ENCODE measurements at regions not wholly inside any gene's neighbourhood (a gene's known extent, or its start where the extent isn't known, plus 50 kb on each side); places are given as distances from the start of the nearest gene placed in this dataset.

DNA sequence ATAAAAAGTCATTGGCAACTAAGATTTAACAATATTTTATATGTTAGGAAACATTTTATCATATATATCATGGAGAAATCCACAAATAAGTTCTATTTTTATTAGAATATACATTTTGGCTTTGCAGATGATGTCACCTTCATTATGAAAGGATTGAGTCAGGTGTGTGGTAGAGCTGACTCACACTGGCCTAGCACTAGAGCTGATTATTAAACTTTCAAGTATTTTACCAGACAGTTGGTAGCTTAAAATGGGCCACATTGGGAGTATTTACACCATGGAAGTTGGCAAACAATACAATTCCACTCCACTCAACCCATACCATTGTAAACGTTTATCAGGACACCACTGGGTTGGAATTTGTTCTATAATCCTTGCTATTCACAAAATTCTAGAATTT lies 1036.6 kb downstream of the TRHDE start:
- no peaks in the 10 kb centered on the region for H3K36me3 Mint-ChIP-seq
- no peak overlapping the region for H3K4me3 Mint-ChIP-seq
- H3K27ac Mint-ChIP-seq, result no peak overlapping the region
- H3K9me3 Mint-ChIP-seq, result peaks cover 9% of the 10 kb centered on the region
- no peaks in the 10 kb centered on the region for H3K27me3 Mint-ChIP-seq
- no peaks in the 10 kb centered on the region for H3K4me1 Mint-ChIP-seq (ENCODE audit: unreplicated experiment)
- DNase-seq (ENCODE audit: extremely low spot score, unreplicated experiment), result no peak
- TF ChIP-seq, protein P1, sequence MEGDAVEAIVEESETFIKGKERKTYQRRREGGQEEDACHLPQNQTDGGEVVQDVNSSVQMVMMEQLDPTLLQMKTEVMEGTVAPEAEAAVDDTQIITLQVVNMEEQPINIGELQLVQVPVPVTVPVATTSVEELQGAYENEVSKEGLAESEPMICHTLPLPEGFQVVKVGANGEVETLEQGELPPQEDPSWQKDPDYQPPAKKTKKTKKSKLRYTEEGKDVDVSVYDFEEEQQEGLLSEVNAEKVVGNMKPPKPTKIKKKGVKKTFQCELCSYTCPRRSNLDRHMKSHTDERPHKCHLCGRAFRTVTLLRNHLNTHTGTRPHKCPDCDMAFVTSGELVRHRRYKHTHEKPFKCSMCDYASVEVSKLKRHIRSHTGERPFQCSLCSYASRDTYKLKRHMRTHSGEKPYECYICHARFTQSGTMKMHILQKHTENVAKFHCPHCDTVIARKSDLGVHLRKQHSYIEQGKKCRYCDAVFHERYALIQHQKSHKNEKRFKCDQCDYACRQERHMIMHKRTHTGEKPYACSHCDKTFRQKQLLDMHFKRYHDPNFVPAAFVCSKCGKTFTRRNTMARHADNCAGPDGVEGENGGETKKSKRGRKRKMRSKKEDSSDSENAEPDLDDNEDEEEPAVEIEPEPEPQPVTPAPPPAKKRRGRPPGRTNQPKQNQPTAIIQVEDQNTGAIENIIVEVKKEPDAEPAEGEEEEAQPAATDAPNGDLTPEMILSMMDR (conservative IDR thresholded peaks at IDR 0.05), result no peak

- Mint-ChIP-seq H3K36me3 (peaks cover 7% of the 10 kb centered on the region), H3K27ac (no peak overlapping the region), H3K4me1 (ENCODE audit: unreplicated experiment) (no peaks in the 10 kb centered on the region), H3K9me3 (peaks cover 20% of the 10 kb centered on the region), H3K4me3 (no peak overlapping the region), H3K27me3 (no peaks in the 10 kb centered on the region)
- DNase-seq (ENCODE audit: extremely low spot score, unreplicated experiment), result no peak
- TF ChIP-seq, protein P1 (conservative IDR thresholded peaks at IDR 0.05), result no peak
These were observed 1049.1 kb downstream of the TRHDE start for GRCh38 chr12:73321319-73321718.

DNA sequence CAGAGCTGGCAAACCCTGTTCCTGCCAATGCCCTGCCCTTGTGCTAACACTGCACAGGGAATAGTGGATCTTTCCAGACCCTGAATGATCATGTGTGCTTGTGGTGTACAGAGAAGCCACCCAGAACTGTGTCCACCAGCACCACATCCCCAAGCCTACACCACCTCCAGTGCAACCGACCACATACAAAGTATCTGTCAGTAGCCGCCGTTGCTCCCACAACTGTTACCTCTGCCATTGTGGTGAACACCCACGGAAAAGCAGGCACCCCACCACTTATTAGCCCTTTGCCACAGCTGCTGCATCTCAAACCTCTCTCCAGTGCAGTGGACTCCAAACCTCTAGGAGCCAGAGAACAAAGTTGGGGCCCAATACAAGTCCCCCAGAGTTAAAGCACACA lies 1049.6 kb downstream of the TRHDE start:
- DNase-seq (ENCODE audit: extremely low spot score, unreplicated experiment), result no peak
- peaks cover 20% of the 10 kb centered on the region for H3K9me3 Mint-ChIP-seq
- TF ChIP-seq, protein P1 (conservative IDR thresholded peaks at IDR 0.05), result no peak
- peaks cover 7% of the 10 kb centered on the region for H3K36me3 Mint-ChIP-seq
- H3K27ac Mint-ChIP-seq, result no peak overlapping the region
- H3K4me3 Mint-ChIP-seq, result no peak overlapping the region
- no peaks in the 10 kb centered on the region for H3K4me1 Mint-ChIP-seq (ENCODE audit: unreplicated experiment)
- no peaks in the 10 kb centered on the region for H3K27me3 Mint-ChIP-seq

DNA sequence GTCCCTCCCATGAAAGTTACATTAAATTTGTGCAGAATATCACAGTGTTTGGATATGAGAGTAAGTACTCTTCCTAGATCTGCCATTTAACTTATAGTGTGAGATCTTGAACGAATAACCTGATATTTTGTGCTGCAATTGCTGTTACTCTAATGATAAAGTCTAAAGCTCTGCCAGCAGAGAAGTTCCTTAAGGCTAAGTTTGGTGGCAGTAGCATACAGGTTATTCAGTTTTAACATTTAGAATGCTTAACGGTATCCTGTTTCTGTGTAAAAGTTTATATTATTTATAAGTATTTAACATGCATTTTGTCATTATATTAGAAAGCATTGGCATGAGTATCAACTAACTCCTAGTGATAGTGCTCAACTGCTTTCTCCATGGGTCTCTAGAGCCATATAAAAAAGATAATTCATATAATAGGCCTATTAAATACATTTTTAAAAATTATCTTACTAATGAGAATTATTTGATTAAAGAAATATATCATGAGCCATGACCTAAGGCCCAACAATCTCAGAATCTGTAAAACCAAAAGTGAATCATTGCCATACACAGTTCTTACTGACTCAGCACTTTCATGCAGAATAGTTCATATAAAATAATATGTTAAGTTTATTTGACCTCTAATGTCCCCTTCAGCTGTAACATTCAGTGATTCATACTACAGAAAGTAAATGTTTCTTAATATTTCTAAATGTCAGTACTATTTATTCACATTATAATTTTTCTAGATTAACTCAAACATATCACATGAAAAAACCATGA lies 1058.6 kb downstream of the TRHDE start:
- H3K36me3 Mint-ChIP-seq, result no peaks in the 10 kb centered on the region
- H3K27me3 Mint-ChIP-seq, result no peaks in the 10 kb centered on the region
- DNase-seq (ENCODE audit: extremely low spot score, unreplicated experiment), result no peak
- H3K27ac Mint-ChIP-seq, result no peak overlapping the region
- TF ChIP-seq, protein P1 (conservative IDR thresholded peaks at IDR 0.05), result no peak
- H3K4me1 Mint-ChIP-seq (ENCODE audit: unreplicated experiment), result no peaks in the 10 kb centered on the region
- H3K9me3 Mint-ChIP-seq, result no peaks in the 10 kb centered on the region
- no peak overlapping the region for H3K4me3 Mint-ChIP-seq

GRCh38 chr12:73341559-73342247 lies 1069.5 kb downstream of the TRHDE start:
- Mint-ChIP-seq H3K9me3 (no peaks in the 10 kb centered on the region), H3K27me3 (no peaks in the 10 kb centered on the region)
- no peak for DNase-seq (ENCODE audit: extremely low spot score, unreplicated experiment)

More at GRCh38 chr12:73341559-73342247, 1069.5 kb downstream of the TRHDE start:
- TF ChIP-seq, protein P1 (conservative IDR thresholded peaks at IDR 0.05), result no peak
- H3K4me1 Mint-ChIP-seq (ENCODE audit: unreplicated experiment), result no peaks in the 10 kb centered on the region
- no peak overlapping the region for H3K27ac Mint-ChIP-seq
- no peak overlapping the region for H3K4me3 Mint-ChIP-seq
- no peaks in the 10 kb centered on the region for H3K36me3 Mint-ChIP-seq

Measured in type B pancreatic cell (in vitro differentiated cells).